IPS-11a (cell line): ENCODE measurements at regions not wholly inside any gene's neighbourhood (a gene's known extent, or its start where the extent isn't known, plus 50 kb on each side); places are given as distances from the start of the nearest gene placed in this dataset.

Experiments used
- H3K4me3 ChIP-seq: one replicate; pipeline ENCODE4 v1.5.1; 2013; ENCODE audit warnings: low read depth, low read length, control low read depth

GRCh38 chr7:136807598-136807997 is 60.9 kb upstream of the CHRM2 start:
- no peak overlapping the region for H3K4me3 ChIP-seq

GRCh38 chr7:136803028-136803427 is 65.4 kb upstream of the CHRM2 start:
- no peak overlapping the region for H3K4me3 ChIP-seq

- no peak overlapping the region for H3K4me3 ChIP-seq
Observed at GRCh38 chr7:136783934-136784333, 84.5 kb upstream of the CHRM2 start.

- H3K4me3 ChIP-seq, result no peak overlapping the region
Observed at GRCh38 chr7:136741941-136742340, 126.5 kb upstream of the CHRM2 start.

GRCh38 chr7:136728945-136729344 is 139.5 kb upstream of the CHRM2 start:
- no peak overlapping the region for H3K4me3 ChIP-seq

- H3K4me3 ChIP-seq, result no peak overlapping the region
Observed at GRCh38 chr7:136726460-136726859, 142.0 kb upstream of the CHRM2 start.

- H3K4me3 ChIP-seq, result no peak overlapping the region
Observed at GRCh38 chr7:136717910-136718557, 150.4 kb upstream of the CHRM2 start.

- H3K4me3 ChIP-seq, result no peak overlapping the region
Observed at GRCh38 chr7:136714062-136714461, 154.4 kb upstream of the CHRM2 start.

- H3K4me3 ChIP-seq, result no peak overlapping the region
Observed at GRCh38 chr7:136710751-136711150, 157.7 kb upstream of the CHRM2 start.

- H3K4me3 ChIP-seq, result no peak overlapping the region
Observed at GRCh38 chr7:136709876-136710275, 158.6 kb upstream of the CHRM2 start.

- H3K4me3 ChIP-seq, result no peak overlapping the region
Observed at GRCh38 chr7:136702913-136703312, 165.5 kb upstream of the CHRM2 start.

GRCh38 chr7:136698977-136699376 is 169.5 kb upstream of the CHRM2 start:
- no peak overlapping the region for H3K4me3 ChIP-seq

- H3K4me3 ChIP-seq, result no peak overlapping the region
Observed at GRCh38 chr7:136698231-136698630, 170.2 kb upstream of the CHRM2 start.

- H3K4me3 ChIP-seq, result no peak overlapping the region
Observed at GRCh38 chr7:136697271-136697670, 171.2 kb upstream of the CHRM2 start.

GRCh38 chr7:136693166-136694119 is 175.0 kb upstream of the CHRM2 start:
- H3K4me3 ChIP-seq, result no peak overlapping the region

- H3K4me3 ChIP-seq, result no peak overlapping the region
Observed at GRCh38 chr7:136692221-136692620, 176.2 kb upstream of the CHRM2 start.

- no peak overlapping the region for H3K4me3 ChIP-seq
Observed at GRCh38 chr7:136688601-136689000, 179.9 kb upstream of the CHRM2 start.

GRCh38 chr7:136687693-136688322 is 180.6 kb upstream of the CHRM2 start:
- no peak overlapping the region for H3K4me3 ChIP-seq

- H3K4me3 ChIP-seq, result no peak overlapping the region
Observed at GRCh38 chr7:136685501-136686173, 182.8 kb upstream of the CHRM2 start.

GRCh38 chr7:136677471-136678365 is 190.7 kb upstream of the CHRM2 start:
- H3K4me3 ChIP-seq, result no peak overlapping the region
